GM23248 (cell line): ENCODE measurements at regions not wholly inside any gene's neighbourhood (a gene's known extent, or its start where the extent isn't known, plus 50 kb on each side); places are given as distances from the start of the nearest gene placed in this dataset.

Experiments used
- DNase-seq: peaks from one replicate; pipeline ENCODE4 v3.0.0-alpha.2; 2015
- H2AFZ ChIP-seq: fragments of 200-600 bp; sonication (generic); 2 replicates; pipeline ENCODE4 v1.6.1; 2016; ENCODE audit warnings: antibody characterized with exemption
- H3F3A ChIP-seq: fragments of 200-600 bp; sonication (generic); 2 replicates; pipeline ENCODE4 v1.6.1; 2016; ENCODE audit warnings: mild to moderate bottlenecking, antibody characterized with exemption, mixed run types; ENCODE audit not compliant: insufficient read depth
- H3K27ac ChIP-seq: fragments of 200-600 bp; sonication (generic); 2 replicates; pipeline ENCODE4 v1.5.1; 2016; ENCODE audit warnings: mild to moderate bottlenecking
- H3K27me3 ChIP-seq: fragments of 200-600 bp; sonication (generic); replicated peaks from 2 replicates; pipeline ENCODE4 v1.6.1; 2016; ENCODE audit warnings: mild to moderate bottlenecking; ENCODE audit not compliant: insufficient read depth
- H3K36me3 ChIP-seq: fragments of 200-600 bp; sonication (generic); 2 replicates; pipeline ENCODE4 v1.6.1; 2016; ENCODE audit warnings: low read depth, mild to moderate bottlenecking
- H3K4me1 ChIP-seq: fragments of 200-600 bp; sonication (generic); 2 replicates; pipeline ENCODE4 v1.6.1; 2016; ENCODE audit warnings: mild to moderate bottlenecking; ENCODE audit not compliant: insufficient read depth
- H3K4me2 ChIP-seq: fragments of 200-600 bp; sonication (generic); one replicate; pipeline ENCODE4 v1.6.1; 2016; ENCODE audit warnings: mild to moderate bottlenecking; ENCODE audit not compliant: unreplicated experiment
- H3K4me3 ChIP-seq: fragments of 200-600 bp; sonication (generic); 2 replicates; pipeline ENCODE4 v1.5.1; 2016; ENCODE audit warnings: mild to moderate bottlenecking
- H3K79me2 ChIP-seq: fragments of 200-600 bp; sonication (generic); 2 replicates; pipeline ENCODE4 v1.6.1; 2016; ENCODE audit warnings: mild to moderate bottlenecking; ENCODE audit not compliant: insufficient read depth
- H3K9ac ChIP-seq: fragments of 200-600 bp; sonication (generic); 2 replicates; pipeline ENCODE4 v1.6.1; 2016; ENCODE audit warnings: mild to moderate bottlenecking
- H3K9me2 ChIP-seq: fragments of 200-600 bp; sonication (generic); 2 replicates; pipeline ENCODE4 v1.6.1; 2016; ENCODE audit warnings: mixed run types, mild to moderate bottlenecking, moderate library complexity; ENCODE audit not compliant: insufficient read depth
- H3K9me3 ChIP-seq: fragments of 200-600 bp; sonication (generic); one replicate; pipeline ENCODE4 v1.6.1; 2017; ENCODE audit warnings: low read depth
- H4K20me1 ChIP-seq: fragments of 200-600 bp; sonication (generic); 2 replicates; pipeline ENCODE4 v1.6.0; 2016; ENCODE audit not compliant: insufficient read depth
- EZH2 ChIP-seq: fragments of 200-600 bp; sonication (generic); IDR thresholded peaks from 2 replicates; pipeline ENCODE4 v1.6.1; 2018; ENCODE audit warnings: antibody characterized with exemption, mild to moderate bottlenecking; ENCODE audit not compliant: insufficient read depth, poor library complexity, severe bottlenecking
- EZH2phosphoT487 ChIP-seq: fragments of 200-600 bp; sonication (generic); IDR thresholded peaks from 2 replicates; pipeline ENCODE4 v1.6.1; 2018; ENCODE audit warnings: antibody characterized with exemption, moderate library complexity, mild to moderate bottlenecking, low read depth; ENCODE audit not compliant: insufficient read depth
- WGBS, 2 experiments: methylation state at CpG; one replicate each; pipeline ENCODE4 v1.1.6; 2015 to 2017; ENCODE audit warnings: low lambda C conversion rate in 2 of 2, low coverage in 1 of 2; ENCODE audit errors: missing lambda C conversion rate in 2 of 2; 5-methylcytosine and 5-hydroxymethylcytosine counted together
- in situ Hi-C: fragments of 300-500 bp; cut with MboI; formaldehyde crosslinking; loops from 2 replicates; pipeline ENCODE4 v1.15.0; 2020

DNA sequence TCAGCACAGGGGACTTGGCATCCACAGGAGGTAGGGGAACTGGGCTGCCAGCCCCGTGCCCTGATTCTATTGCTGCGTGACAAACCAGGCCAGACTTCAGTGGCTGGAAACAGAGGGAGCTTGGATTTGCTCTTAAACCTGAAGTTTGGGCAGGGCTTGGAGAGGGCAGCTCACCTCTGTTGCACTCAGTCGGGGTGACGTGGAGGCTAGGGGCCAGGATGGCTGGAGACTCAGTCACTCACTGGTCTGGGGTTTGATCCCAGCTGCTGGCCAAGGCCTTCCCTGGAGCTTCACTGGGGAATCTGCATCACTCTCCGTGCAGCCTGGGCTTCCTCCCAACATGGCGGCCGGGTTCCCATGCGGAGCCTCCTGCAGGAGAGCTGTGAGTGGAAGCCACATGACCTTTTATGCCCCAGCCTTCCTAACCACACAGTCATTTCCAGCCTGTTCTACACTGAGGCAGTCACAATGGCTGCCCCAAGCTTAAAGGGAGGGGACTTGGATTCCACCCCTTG is 175.2 kb upstream of the HDAC4 start:
- H3K4me2 ChIP-seq, result no peak overlapping the region
- H3K9me3 ChIP-seq, result no peaks in the 10 kb centered on the region
- in situ Hi-C loops, result no loop called here
- H2AFZ ChIP-seq, result no peak overlapping the region
- no peaks in the 10 kb centered on the region for H3K79me2 ChIP-seq
- H3K9ac ChIP-seq, result no peak overlapping the region
- H3K27me3 ChIP-seq, result peaks cover 11% of the 10 kb centered on the region
- H3K36me3 ChIP-seq, result no peaks in the 10 kb centered on the region
- no peaks in the 10 kb centered on the region for H3F3A ChIP-seq
- H3K4me1 ChIP-seq, result no peaks in the 10 kb centered on the region
- WGBS, 2 experiments, result 64 to 69% methylated on average over 8 of the region's 8 CpGs
- DNase-seq, result no peak
- H4K20me1 ChIP-seq, result no peaks in the 10 kb centered on the region
- no peaks in the 10 kb centered on the region for H3K9me2 ChIP-seq
- no peak overlapping the region for H3K4me3 ChIP-seq
- no peak overlapping the region for H3K27ac ChIP-seq
- TF ChIP-seq EZH2phosphoT487, result no peak
- TF ChIP-seq EZH2, result no peak

GRCh38 chr2:239574434-239575156 is 173.8 kb upstream of the HDAC4 start:
- DNase-seq, result no peak
- 34 to 37% methylated on average over 13 of the region's 13 CpGs for WGBS, 2 experiments
- no peak overlapping the region for H2AFZ ChIP-seq

DNA sequence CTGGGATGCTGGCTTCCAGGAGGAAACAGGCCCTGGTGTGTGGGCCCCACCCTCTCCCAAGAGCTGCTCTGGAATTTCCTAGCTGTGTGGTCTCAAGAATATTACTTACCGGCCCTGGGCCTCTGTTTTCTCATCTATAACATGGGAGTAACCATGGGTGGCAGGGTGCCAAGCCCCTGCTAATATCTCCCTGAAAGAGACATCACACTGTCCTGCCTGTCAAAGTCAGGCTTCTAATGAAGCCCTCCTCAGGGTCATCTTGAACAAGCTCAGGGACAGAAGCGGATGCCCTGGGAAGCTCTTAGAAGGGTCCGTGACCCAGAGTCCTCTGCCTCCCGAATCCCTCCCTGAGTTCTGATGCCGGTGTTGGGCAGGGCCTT is 173.2 kb upstream of the HDAC4 start:
- Histone ChIP-seq H3K9ac (no peak overlapping the region), H3K79me2 (no peaks in the 10 kb centered on the region), H4K20me1 (no peaks in the 10 kb centered on the region), H3K4me2 (no peak overlapping the region), H3K9me2 (no peaks in the 10 kb centered on the region), H2AFZ (no peak overlapping the region), H3K27me3 (peaks cover 11% of the 10 kb centered on the region), H3K36me3 (no peaks in the 10 kb centered on the region), H3K9me3 (no peaks in the 10 kb centered on the region), H3K27ac (no peak overlapping the region), H3F3A (no peaks in the 10 kb centered on the region), H3K4me3 (no peak overlapping the region), H3K4me1 (no peaks in the 10 kb centered on the region)
- TF ChIP-seq EZH2 (no peak), EZH2phosphoT487 (no peak)
- WGBS, 2 experiments, result 71 to 73% methylated on average over 5 of the region's 5 CpGs
- DNase-seq, result no peak
- in situ Hi-C loops, result no loop called here

More at GRCh38 chr2:239574434-239575156, 173.8 kb upstream of the HDAC4 start:
- Histone ChIP-seq H3K27me3 (peaks cover 11% of the 10 kb centered on the region), H3K27ac (no peak overlapping the region), H3K4me1 (no peaks in the 10 kb centered on the region), H3F3A (no peaks in the 10 kb centered on the region), H3K36me3 (no peaks in the 10 kb centered on the region), H3K4me2 (no peak overlapping the region), H3K9ac (no peak overlapping the region), H3K9me2 (no peaks in the 10 kb centered on the region), H4K20me1 (no peaks in the 10 kb centered on the region), H3K9me3 (no peaks in the 10 kb centered on the region), H3K4me3 (no peak overlapping the region), H3K79me2 (no peaks in the 10 kb centered on the region)
- in situ Hi-C loops, result no loop called here
- TF ChIP-seq EZH2phosphoT487, result no peak
- TF ChIP-seq EZH2, result no peak

DNA sequence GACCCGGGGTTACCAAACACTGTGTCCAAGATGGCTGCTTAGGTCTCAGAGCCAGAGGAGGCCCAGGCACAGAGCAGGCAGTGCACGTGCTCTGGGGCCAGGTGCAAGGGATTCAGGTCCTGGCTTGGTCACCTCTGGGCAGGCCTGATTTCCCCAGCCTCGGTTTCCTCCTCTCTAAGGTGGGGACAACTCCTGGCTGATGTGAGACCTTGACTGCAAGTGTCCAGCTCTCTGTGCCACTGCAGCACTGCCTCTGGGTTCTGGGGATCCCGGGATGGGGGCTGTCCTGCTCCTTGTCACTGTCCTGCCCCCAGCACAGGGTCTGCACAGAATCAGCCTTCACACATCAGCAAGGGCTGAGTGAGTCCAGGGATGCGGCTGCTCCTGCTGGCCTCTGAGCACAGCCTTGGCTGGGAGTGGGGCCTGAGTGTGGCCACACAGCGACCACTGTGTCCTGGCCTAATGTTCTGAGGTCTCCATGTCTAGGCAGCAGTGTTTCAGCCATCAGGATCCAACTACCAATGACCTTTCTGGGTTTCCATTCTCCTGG is 170.2 kb upstream of the HDAC4 start:
- no peak for DNase-seq
- no peaks in the 10 kb centered on the region for H3F3A ChIP-seq
- no peak overlapping the region for H3K27ac ChIP-seq
- no peaks in the 10 kb centered on the region for H3K79me2 ChIP-seq
- no peak overlapping the region for H3K4me2 ChIP-seq
- no peaks in the 10 kb centered on the region for H3K36me3 ChIP-seq
- no peaks in the 10 kb centered on the region for H4K20me1 ChIP-seq
- no peaks in the 10 kb centered on the region for H3K4me1 ChIP-seq
- TF ChIP-seq EZH2phosphoT487 (no peak), EZH2 (no peak)
- in situ Hi-C loops, result no loop called here
- peaks cover 15% of the 10 kb centered on the region for H3K27me3 ChIP-seq
- H3K9ac ChIP-seq, result no peak overlapping the region
- 31 to 38% methylated on average over 6 of the region's 6 CpGs for WGBS, 2 experiments
- no peaks in the 10 kb centered on the region for H3K9me3 ChIP-seq
- no peak overlapping the region for H2AFZ ChIP-seq
- no peak overlapping the region for H3K4me3 ChIP-seq
- no peaks in the 10 kb centered on the region for H3K9me2 ChIP-seq
